ENCODE measurements at regions not wholly inside any gene's neighbourhood (a gene's known extent, or its start where the extent isn't known, plus 50 kb on each side); places are given as distances from the start of the nearest gene placed in this dataset.

DNA sequence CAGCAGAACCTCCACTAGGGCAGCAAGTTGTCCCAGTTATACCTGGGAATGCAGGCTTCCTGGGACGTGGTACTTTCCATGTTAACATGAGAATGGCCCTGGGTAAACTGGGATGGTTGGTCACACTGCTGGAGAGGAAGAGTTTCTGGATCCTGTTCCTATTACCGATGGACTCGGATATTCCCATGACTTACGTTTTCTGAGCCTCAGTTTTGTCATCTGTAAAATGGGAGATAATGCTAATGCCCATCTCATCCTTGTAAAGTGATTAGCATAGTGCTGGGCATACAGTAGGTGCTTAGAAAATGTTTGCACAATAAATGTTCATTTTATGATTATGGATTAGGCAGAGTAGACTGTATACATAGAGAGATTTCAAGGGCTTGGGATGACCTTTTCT lies 280.9 kb upstream of the EEF2KMT start:
- TF ChIP-seq, protein P1, sequence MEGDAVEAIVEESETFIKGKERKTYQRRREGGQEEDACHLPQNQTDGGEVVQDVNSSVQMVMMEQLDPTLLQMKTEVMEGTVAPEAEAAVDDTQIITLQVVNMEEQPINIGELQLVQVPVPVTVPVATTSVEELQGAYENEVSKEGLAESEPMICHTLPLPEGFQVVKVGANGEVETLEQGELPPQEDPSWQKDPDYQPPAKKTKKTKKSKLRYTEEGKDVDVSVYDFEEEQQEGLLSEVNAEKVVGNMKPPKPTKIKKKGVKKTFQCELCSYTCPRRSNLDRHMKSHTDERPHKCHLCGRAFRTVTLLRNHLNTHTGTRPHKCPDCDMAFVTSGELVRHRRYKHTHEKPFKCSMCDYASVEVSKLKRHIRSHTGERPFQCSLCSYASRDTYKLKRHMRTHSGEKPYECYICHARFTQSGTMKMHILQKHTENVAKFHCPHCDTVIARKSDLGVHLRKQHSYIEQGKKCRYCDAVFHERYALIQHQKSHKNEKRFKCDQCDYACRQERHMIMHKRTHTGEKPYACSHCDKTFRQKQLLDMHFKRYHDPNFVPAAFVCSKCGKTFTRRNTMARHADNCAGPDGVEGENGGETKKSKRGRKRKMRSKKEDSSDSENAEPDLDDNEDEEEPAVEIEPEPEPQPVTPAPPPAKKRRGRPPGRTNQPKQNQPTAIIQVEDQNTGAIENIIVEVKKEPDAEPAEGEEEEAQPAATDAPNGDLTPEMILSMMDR (IDR thresholded peaks at IDR 0.05; ENCODE audit: low read depth, low read length): no peak
- TF ChIP-seq EZH2phosphoT487 (IDR thresholded peaks at IDR 0.05; ENCODE audit: low read depth): no peak
